GM23338 (cell line): ENCODE measurements at regions not wholly inside any gene's neighbourhood (a gene's known extent, or its start where the extent isn't known, plus 50 kb on each side); places are given as distances from the start of the nearest gene placed in this dataset.

ENCODE experiments used
- ATAC-seq: fragments of 200-7000 bp; cut with Tn5 transposase; 3 replicates; pipeline ENCODE4 v1.9.1; 2020
- DNase-seq: peaks from one replicate; pipeline ENCODE4 v3.0.0-alpha.2; 2015; ENCODE audit warnings: low spot score
- H2AFZ ChIP-seq: fragments of 200-600 bp; sonication (generic); 2 replicates; pipeline ENCODE4 v1.8.0; 2016; ENCODE audit warnings: antibody characterized with exemption, mild to moderate bottlenecking, moderate library complexity
- H3F3A ChIP-seq: fragments of 200-600 bp; sonication (generic); replicated peaks from 2 replicates; pipeline ENCODE4 v1.8.0; 2017; ENCODE audit warnings: antibody characterized with exemption, mixed run types, low read depth
- H3K27ac ChIP-seq: fragments of 200-600 bp; sonication (generic); 2 replicates; pipeline ENCODE4 v1.6.1; 2016; ENCODE audit warnings: low read depth
- H3K27me3 ChIP-seq: fragments of 200-600 bp; sonication (generic); 2 replicates; pipeline ENCODE4 v1.8.0; 2016; ENCODE audit warnings: mild to moderate bottlenecking, mixed run types, moderate library complexity; ENCODE audit not compliant: insufficient read depth
- H3K36me3 ChIP-seq: fragments of 200-600 bp; sonication (generic); 2 replicates; pipeline ENCODE4 v1.8.0; 2016; ENCODE audit warnings: mild to moderate bottlenecking; ENCODE audit not compliant: insufficient read depth
- H3K4me1 ChIP-seq: fragments of 200-600 bp; sonication (generic); 2 replicates; pipeline ENCODE4 v1.8.0; 2016; ENCODE audit warnings: mild to moderate bottlenecking, moderate library complexity; ENCODE audit not compliant: insufficient read depth
- H3K4me2 ChIP-seq: fragments of 200-600 bp; sonication (generic); 2 replicates; pipeline ENCODE4 v1.7.1; 2017; ENCODE audit warnings: mixed run types
- H3K4me3 ChIP-seq: fragments of 200-600 bp; sonication (generic); 2 replicates; pipeline ENCODE4 v1.6.1; 2016; ENCODE audit warnings: mixed run types
- H3K79me2 ChIP-seq: fragments of 200-600 bp; sonication (generic); replicated peaks from 2 replicates; pipeline ENCODE4 v1.8.0; 2017; ENCODE audit warnings: mild to moderate bottlenecking; ENCODE audit not compliant: insufficient read depth
- H3K9me2 ChIP-seq: fragments of 200-600 bp; sonication (generic); 2 replicates; pipeline ENCODE4 v1.8.0; 2017; ENCODE audit not compliant: insufficient read depth
- H4K20me1 ChIP-seq: fragments of 200-600 bp; sonication (generic); replicated peaks from 2 replicates; pipeline ENCODE4 v1.8.0; 2017; ENCODE audit warnings: mild to moderate bottlenecking; ENCODE audit not compliant: insufficient read depth
- H3K27ac Mint-ChIP-seq: 2 replicates; pipeline ENCODE4 v1.8.0; 2020; ENCODE audit warnings: inconsistent platforms, mild to moderate bottlenecking, moderate library complexity, mixed read lengths
- H3K27me3 Mint-ChIP-seq: 3 replicates; pipeline ENCODE4 v1.8.0; 2022; ENCODE audit warnings: low read depth, mild to moderate bottlenecking, moderate library complexity, mixed read lengths, inconsistent platforms; ENCODE audit not compliant: insufficient read depth, poor library complexity
- H3K36me3 Mint-ChIP-seq: 3 replicates; pipeline ENCODE4 v1.8.0; 2021; ENCODE audit warnings: low read depth, mild to moderate bottlenecking, inconsistent platforms, moderate library complexity, mixed read lengths
- H3K4me1 Mint-ChIP-seq: 3 replicates; pipeline ENCODE4 v1.8.0; 2020; ENCODE audit warnings: mild to moderate bottlenecking, inconsistent platforms, mixed read lengths
- H3K4me3 Mint-ChIP-seq: 3 replicates; pipeline ENCODE4 v1.8.0; 2021; ENCODE audit warnings: moderate library complexity, mild to moderate bottlenecking, inconsistent platforms, mixed read lengths
- H3K9me3 Mint-ChIP-seq: 3 replicates; pipeline ENCODE4 v1.8.0; 2020; ENCODE audit warnings: moderate library complexity, mild to moderate bottlenecking, inconsistent platforms, mixed read lengths
- CREB1 ChIP-seq: fragments of 250-450 bp; sonication (Bioruptor Pico); IDR thresholded peaks from 2 replicates; pipeline ENCODE4 v1.5.0; 2020; ENCODE audit warnings: low read depth, mild to moderate bottlenecking, moderate library complexity
- CTCF ChIP-seq, 2 experiments: fragments of 200-600 bp in 1 of 2; sonication (generic) in 1 of 2; conservative IDR thresholded peaks; 2 replicates each; pipeline versions ENCODE4 v1.5.1 to v1.6.1; 2016 to 2017; ENCODE audit warnings: antibody characterized with exemption in 2 of 2, low read depth in 2 of 2, mild to moderate bottlenecking in 2 of 2, moderate library complexity in 1 of 2
- ETS1 ChIP-seq: IDR thresholded peaks from 2 replicates; pipeline ENCODE4 v1.6.1; 2016; ENCODE audit warnings: antibody characterized with exemption
- EZH2 ChIP-seq: fragments of 200-600 bp; sonication (generic); IDR thresholded peaks from one replicate; pipeline ENCODE4 v1.8.0; 2017; ENCODE audit warnings: antibody characterized with exemption, mild to moderate bottlenecking, low read depth; ENCODE audit not compliant: unreplicated experiment
- EZH2phosphoT487 ChIP-seq: fragments of 200-600 bp; sonication (generic); IDR thresholded peaks from one replicate; pipeline ENCODE4 v1.8.1; 2018; ENCODE audit warnings: antibody characterized with exemption; ENCODE audit not compliant: unreplicated experiment
- JUNB ChIP-seq: IDR thresholded peaks from one replicate; pipeline ENCODE4 v1.6.1; 2016; ENCODE audit warnings: antibody characterized with exemption; ENCODE audit not compliant: unreplicated experiment
- NANOG ChIP-seq: IDR thresholded peaks from 2 replicates; pipeline ENCODE4 v1.6.1; 2016; ENCODE audit warnings: antibody characterized with exemption, borderline replicate concordance
- POLR2AphosphoS5 ChIP-seq: IDR thresholded peaks from 2 replicates; pipeline ENCODE4 v1.6.1; 2016; ENCODE audit warnings: antibody characterized with exemption, low read depth
- REST ChIP-seq: IDR thresholded peaks from one replicate; pipeline ENCODE4 v1.6.1; 2018; ENCODE audit warnings: antibody characterized with exemption; ENCODE audit not compliant: unreplicated experiment
- STAT1 ChIP-seq: IDR thresholded peaks from one replicate; pipeline ENCODE4 v1.6.1; 2016; ENCODE audit warnings: antibody characterized with exemption; ENCODE audit not compliant: unreplicated experiment
- ZNF331 ChIP-seq: fragments of 250-450 bp; sonication (Bioruptor Pico); IDR thresholded peaks from 2 replicates; pipeline ENCODE4 v1.5.0; 2020; ENCODE audit warnings: low read depth, mild to moderate bottlenecking, moderate library complexity

- TF ChIP-seq CTCF (conservative IDR thresholded peaks at IDR 0.05; ENCODE audit: low read depth in 2 of 2), result no peak
- no peak for TF ChIP-seq STAT1
- no peak for TF ChIP-seq NANOG
- no peak for TF ChIP-seq ZNF331 (CRISPR knock-in tag)
- no peak for TF ChIP-seq POLR2AphosphoS5
- no peak for TF ChIP-seq CREB1
- no peak for TF ChIP-seq EZH2
- TF ChIP-seq EZH2phosphoT487, result no peak
- TF ChIP-seq JUNB, result no peak
- TF ChIP-seq REST, result no peak
- TF ChIP-seq ETS1, result no peak
Measured at GRCh38 chr1:104791030-104791429, 1041.3 kb downstream of the AMY1C start (continued).

GRCh38 chr1:104794035-104794434 is 1044.3 kb downstream of the AMY1C start:
- ATAC-seq (no peak), DNase-seq (no peak)
- Histone ChIP-seq H3K9me2 (0 out of 2 replicates have a peak, but pooled peaks cover 3% of the 10 kb centered on the region), H3K27ac (no peak overlapping the region), H2AFZ (no peak overlapping the region), H3K27me3 (no peaks in the 10 kb centered on the region), H3F3A (no peaks in the 10 kb centered on the region), H3K4me1 (no peaks in the 10 kb centered on the region), H3K79me2 (no peaks in the 10 kb centered on the region), H4K20me1 (no peaks in the 10 kb centered on the region), H3K36me3 (no peaks in the 10 kb centered on the region), H3K4me3 (no peak overlapping the region), H3K4me2 (no peak overlapping the region)
- H3K27ac Mint-ChIP-seq, result no peak overlapping the region
- H3K9me3 Mint-ChIP-seq, result peaks cover 4% of the 10 kb centered on the region; the same call in 2 of the 3 replicates
- H3K36me3 Mint-ChIP-seq, result no peaks in the 10 kb centered on the region; the same call in 2 of the 3 replicates
- H3K4me1 Mint-ChIP-seq, result no peaks in the 10 kb centered on the region
- no peaks in the 10 kb centered on the region for H3K27me3 Mint-ChIP-seq
- H3K4me3 Mint-ChIP-seq, result no peak overlapping the region
- TF ChIP-seq CTCF (conservative IDR thresholded peaks at IDR 0.05; ENCODE audit: low read depth in 2 of 2) (no peak), POLR2AphosphoS5 (no peak), CREB1 (no peak), JUNB (no peak), EZH2 (no peak), ZNF331 (CRISPR knock-in tag) (no peak), NANOG (no peak), EZH2phosphoT487 (no peak), ETS1 (no peak), STAT1 (no peak)
